ENCODE measurements at regions not wholly inside any gene's neighbourhood (a gene's known extent, or its start where the extent isn't known, plus 50 kb on each side); places are given as distances from the start of the nearest gene placed in this dataset.

DNA sequence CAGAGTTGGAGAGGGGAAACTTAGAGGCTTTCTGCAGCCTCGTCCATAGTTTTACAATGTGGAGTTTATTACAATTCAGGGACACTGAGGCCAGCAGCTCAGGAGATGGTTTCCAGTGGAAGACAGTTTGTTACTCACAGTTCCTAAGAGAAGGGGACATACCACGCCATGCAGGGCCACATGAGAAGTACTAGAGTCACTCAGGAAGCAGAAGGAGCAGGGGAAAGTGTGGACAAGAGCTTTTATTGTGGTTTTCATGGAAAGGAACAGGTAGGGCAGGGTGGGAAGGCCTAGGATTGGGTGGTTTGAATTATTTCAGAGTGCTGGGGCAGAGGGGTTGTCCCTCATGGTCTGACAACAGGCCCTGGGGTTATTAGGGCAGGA lies 292.1 kb upstream of the IGFBP3 start:
- Histone ChIP-seq H2BK15ac (ENCODE audit: low read length) (no peak overlapping the region), H3K27me3 (replicated peaks in 1 of 4; ENCODE audit: control insufficient read depth in 3 of 4, extremely low read depth in 1 of 4, insufficient read depth in 3 of 4, low read length in 3 of 4) (no peaks in the 10 kb centered on the region), H2BK5ac (ENCODE audit: low read depth, low read length) (no peak overlapping the region), H2BK12ac (ENCODE audit: low read depth, low read length) (no peak overlapping the region), H2BK20ac (ENCODE audit: low read length) (no peak overlapping the region), H3K9ac (replicated peaks in 1 of 4; ENCODE audit: extremely low read depth in 1 of 4, low read depth in 3 of 4, low read length in 3 of 4) (no peak overlapping the region), H3K9me3 (ENCODE audit: insufficient read depth in 2 of 2, low read depth in 1 of 2, low read length in 1 of 2) (no peaks in the 10 kb centered on the region), H4K91ac (replicated peaks; ENCODE audit: insufficient read length, low read length) (no peak overlapping the region), H3K79me2 (ENCODE audit: control insufficient read depth in 1 of 2, insufficient read depth in 2 of 2, low read length in 2 of 2) (no peaks in the 10 kb centered on the region), H3K23me2 (ENCODE audit: low read depth, low read length) (no peaks in the 10 kb centered on the region), H4K5ac (ENCODE audit: insufficient read length, low read depth, low read length) (no peak overlapping the region), H3K4me1 (replicated peaks in 1 of 4; ENCODE audit: control insufficient read depth in 3 of 4, insufficient read depth in 4 of 4, low read length in 3 of 4) (no peaks in the 10 kb centered on the region; a peak in 1 of 7 replicates), H3K4ac (replicated peaks; ENCODE audit: insufficient read length, low read depth, low read length) (no peak overlapping the region), H3K56ac (replicated peaks; ENCODE audit: insufficient read length, low read depth, low read length) (no peak overlapping the region), H4K8ac (ENCODE audit: extremely low read depth, insufficient read depth, low read length) (no peak overlapping the region), H3K79me1 (ENCODE audit: low read depth, low read length) (no peaks in the 10 kb centered on the region), H3K4me2 (ENCODE audit: insufficient read depth in 1 of 2, low read depth in 2 of 2, low read length in 2 of 2) (no peak overlapping the region), H3K23ac (ENCODE audit: insufficient read length) (no peak overlapping the region), H3K18ac (ENCODE audit: extremely low read depth, low read length) (no peak overlapping the region), H3K36me3 (ENCODE audit: control insufficient read depth in 2 of 4, insufficient read depth in 4 of 4, low read length in 3 of 4) (no peaks in the 10 kb centered on the region), H4K20me1 (replicated peaks in 1 of 2; ENCODE audit: control insufficient read depth in 1 of 2, insufficient read depth in 2 of 2, low read length in 2 of 2) (no peaks in the 10 kb centered on the region), H3K27ac (ENCODE audit: low read depth, low read length) (no peak overlapping the region), H2BK120ac (replicated peaks; ENCODE audit: low read depth, low read length) (no peak overlapping the region), H3K4me3 (ENCODE audit: extremely low read depth in 1 of 4, insufficient read depth in 2 of 4, low read depth in 3 of 4, low read length in 4 of 4) (no peak overlapping the region), H3K14ac (ENCODE audit: insufficient read length) (no peak overlapping the region), H2AFZ (ENCODE audit: low read length) (no peak overlapping the region), H2AK5ac (ENCODE audit: low read depth, low read length) (no peak overlapping the region)
- DNase-seq (ENCODE audit: low read depth in 1 of 2, low spot score in 2 of 2) (peak in 1 of 2 experiments; percentile 11), FAIRE-seq (no peak)
- POLR2A ChIA-PET (ENCODE audit: partially characterized antibody): no interaction called here
- 96% methylated on average over 2 of the region's 2 CpGs; no CpG with 5 or more reads in 1 of the 2 experiments for WGBS, 2 experiments (ENCODE audit: extremely low coverage in 1 of 2, insufficient coverage in 1 of 2, insufficient read length in 1 of 2, insufficient replicate concordance in 2 of 2, low coverage in 1 of 2, low lambda C conversion rate in 2 of 2, missing lambda C conversion rate in 1 of 2)
- TF ChIP-seq TAF7 (optimal IDR thresholded peaks at IDR 0.05; ENCODE audit: borderline replicate concordance, low read depth, low read length) (no peak), TAF1 (IDR thresholded peaks at IDR 0.05; ENCODE audit: low read depth, low read length) (no peak), POLR2AphosphoS5 (IDR thresholded peaks at IDR 0.05; ENCODE audit: low read depth, low read length) (no peak)
- CTCF ChIA-PET (ENCODE audit: partially characterized antibody): interaction anchor here (1.0 to 1.5 kb wide), 2 partner anchors 15 to 83 kb away, joined by 3 to 4 read pairs; no protein-coding TSS in a partner anchor

Measured in H1 (cell line).